GM12874 (cell line): ENCODE measurements at regions not wholly inside any gene's neighbourhood (a gene's known extent, or its start where the extent isn't known, plus 50 kb on each side); places are given as distances from the start of the nearest gene placed in this dataset.

Experiments
- TF ChIP-seq, protein P1 (sequence below): IDR thresholded peaks from 2 replicates; pipeline ENCODE4 v1.5.1; 2011; ENCODE audit warnings: low read depth, mild to moderate bottlenecking, control low read depth, low read length, moderate library complexity; ENCODE audit not compliant: insufficient read depth

DNA sequence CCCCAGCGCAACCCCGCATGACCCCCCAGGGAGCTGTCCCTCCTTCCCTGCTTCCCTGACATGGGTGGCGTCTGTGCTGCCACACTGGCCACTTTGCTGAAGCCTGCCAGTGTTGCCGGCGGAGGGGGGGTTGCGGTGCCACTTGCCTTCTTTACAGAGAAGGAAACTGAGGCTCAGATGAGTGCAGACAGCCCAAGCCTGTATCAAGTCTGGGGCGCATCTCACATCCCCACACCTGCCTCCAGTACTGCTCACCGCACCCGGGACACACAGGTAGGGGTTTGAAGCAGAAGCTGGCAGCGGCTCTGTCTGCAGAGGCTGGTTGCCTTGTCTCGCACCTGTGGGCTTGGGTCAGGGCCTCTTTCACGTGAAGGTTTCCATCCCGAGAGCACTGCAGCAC is 104.7 kb upstream of the RTL1 start:
- TF ChIP-seq, protein P1, sequence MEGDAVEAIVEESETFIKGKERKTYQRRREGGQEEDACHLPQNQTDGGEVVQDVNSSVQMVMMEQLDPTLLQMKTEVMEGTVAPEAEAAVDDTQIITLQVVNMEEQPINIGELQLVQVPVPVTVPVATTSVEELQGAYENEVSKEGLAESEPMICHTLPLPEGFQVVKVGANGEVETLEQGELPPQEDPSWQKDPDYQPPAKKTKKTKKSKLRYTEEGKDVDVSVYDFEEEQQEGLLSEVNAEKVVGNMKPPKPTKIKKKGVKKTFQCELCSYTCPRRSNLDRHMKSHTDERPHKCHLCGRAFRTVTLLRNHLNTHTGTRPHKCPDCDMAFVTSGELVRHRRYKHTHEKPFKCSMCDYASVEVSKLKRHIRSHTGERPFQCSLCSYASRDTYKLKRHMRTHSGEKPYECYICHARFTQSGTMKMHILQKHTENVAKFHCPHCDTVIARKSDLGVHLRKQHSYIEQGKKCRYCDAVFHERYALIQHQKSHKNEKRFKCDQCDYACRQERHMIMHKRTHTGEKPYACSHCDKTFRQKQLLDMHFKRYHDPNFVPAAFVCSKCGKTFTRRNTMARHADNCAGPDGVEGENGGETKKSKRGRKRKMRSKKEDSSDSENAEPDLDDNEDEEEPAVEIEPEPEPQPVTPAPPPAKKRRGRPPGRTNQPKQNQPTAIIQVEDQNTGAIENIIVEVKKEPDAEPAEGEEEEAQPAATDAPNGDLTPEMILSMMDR = no peak

DNA sequence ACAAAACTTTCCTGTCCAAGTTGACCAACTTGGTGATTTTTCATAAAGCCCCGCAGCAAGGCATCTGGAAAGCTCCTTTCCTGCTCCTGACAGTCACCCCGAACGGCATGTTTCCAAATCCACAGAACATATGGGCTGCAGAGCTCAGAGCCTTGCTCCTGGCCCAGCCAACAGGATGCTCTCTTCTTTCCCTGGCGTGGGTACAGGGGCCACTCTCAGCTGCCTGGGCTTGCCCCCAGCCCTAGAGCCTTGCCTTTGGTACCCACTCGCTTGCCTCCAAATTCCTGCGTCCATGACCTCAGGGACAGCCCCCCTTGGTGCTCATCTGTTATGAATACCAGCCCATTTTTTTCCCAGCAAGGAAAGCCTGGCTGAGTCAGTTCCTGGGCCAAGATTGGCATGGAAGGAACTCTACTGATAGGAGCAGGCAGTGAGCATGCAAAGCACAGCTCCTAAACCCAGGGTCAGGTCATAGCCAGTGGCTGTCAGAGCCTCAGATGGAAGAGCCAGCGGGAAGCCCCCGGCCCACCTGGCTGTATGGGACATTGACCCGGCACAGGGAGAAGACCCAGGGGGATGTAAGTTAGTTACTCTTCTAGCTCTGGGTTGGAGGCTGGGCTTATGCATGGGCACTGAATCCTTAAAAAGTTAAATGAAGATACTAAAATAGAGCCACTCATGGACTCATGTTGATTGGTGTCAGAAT is 105.3 kb upstream of the RTL1 start:
- TF ChIP-seq, protein P1 = no peak

- TF ChIP-seq, protein P1 = no peak
Observed at GRCh38 chr14:101009531-101009930, 106.0 kb upstream of the RTL1 start.

GRCh38 chr14:101010293-101010692 is 106.8 kb upstream of the RTL1 start:
- TF ChIP-seq, protein P1 = no peak

DNA sequence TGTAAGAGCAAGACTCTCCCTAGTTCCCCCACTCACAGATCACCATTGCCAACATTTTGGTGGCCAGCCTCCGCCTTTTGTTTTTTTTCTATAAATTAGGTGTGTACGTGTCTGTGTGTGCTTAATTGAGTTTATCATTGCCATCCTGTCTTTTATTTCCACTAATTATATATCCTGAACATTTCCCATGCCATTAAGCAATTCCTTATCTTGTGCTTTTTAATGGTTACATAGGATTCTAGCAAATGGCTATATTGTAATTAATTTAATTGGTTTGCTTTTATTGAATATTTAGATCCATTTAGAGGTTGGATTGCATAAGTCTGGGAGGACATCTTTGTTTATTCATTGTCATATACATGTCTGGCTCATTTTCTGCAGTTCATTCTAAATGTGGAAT is 107.3 kb upstream of the RTL1 start:
- TF ChIP-seq, protein P1 = no peak

DNA sequence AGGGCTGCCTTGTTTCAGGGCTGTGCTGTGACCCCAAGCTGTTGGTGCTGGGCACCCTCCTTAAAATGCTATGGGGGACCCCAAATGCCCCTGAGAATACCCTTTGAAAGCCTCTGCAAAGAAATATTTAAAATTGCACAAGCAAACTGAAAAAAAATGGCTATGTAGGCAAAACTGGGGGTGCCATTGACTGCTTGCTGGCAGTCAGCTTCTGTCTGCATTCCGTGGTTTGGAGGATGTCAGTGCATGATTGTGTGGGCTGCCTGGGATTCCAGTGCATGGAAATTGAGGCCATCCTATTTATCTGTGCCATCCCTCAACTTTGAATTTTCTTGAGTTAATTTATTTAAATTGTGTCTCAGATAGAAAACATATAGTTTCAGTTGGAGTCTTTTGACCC is 113.7 kb upstream of the RTL1 start:
- TF ChIP-seq, protein P1 = no peak

GRCh38 chr14:101017806-101018560 is 114.5 kb upstream of the RTL1 start:
- TF ChIP-seq, protein P1 = no peak
